Stimulated activated CD8-positive, alpha-beta memory T cell treated with anti-CD3 and anti-CD28 coated beads, Interleukin-7, amount 100 ng/mL, for 48 hours (primary cell): ENCODE measurements at regions not wholly inside any gene's neighbourhood (a gene's known extent, or its start where the extent isn't known, plus 50 kb on each side); places are given as distances from the start of the nearest gene placed in this dataset.

Experiments used
- DNase-seq, 2 donors: peaks; one replicate each; pipeline ENCODE4 v3.0.0-alpha.2; 2020; ENCODE audit warnings: low read depth in 1 of 2; ENCODE audit errors: extremely low read depth in 1 of 2

DNA sequence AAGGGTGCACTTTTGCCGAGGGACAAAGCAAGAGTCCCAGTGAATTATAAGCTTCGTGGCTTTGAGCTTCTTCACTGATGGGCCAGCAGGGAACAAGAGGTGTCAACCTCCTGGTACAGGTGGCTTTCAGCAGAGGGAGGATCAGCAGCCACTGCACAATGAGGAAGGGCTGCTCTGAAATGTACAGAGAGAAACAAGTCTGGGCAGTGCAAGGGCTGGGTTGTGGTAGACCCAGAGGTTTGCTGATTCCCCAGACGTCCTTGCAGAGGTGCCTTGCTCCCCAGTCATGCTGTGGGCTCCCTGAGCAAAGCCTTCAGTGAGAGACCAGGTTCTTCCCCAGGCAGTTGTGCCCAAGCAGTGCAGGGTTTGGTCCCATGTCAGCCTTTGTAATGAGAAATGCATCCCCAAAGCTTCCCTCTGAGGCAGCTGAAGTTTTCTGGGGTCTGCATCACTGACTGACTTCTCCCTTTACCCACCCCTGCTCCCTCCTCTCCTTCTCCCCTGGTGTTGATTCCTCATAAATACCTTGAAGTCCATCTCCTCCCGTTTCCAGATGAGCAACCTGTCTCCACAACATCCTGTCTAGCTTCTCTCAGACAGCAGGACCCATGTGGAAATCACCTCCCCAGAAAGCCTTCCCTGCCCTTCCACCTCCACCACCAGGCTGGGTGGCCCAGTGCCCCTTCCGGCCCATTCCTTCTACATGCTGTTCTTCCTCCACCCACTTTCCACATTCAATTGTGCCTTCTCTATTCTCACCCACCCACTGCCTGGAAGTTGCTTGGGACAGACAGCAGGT, 599.6 kb upstream of the ADAMTS16 start:
- no peak for DNase-seq

DNA sequence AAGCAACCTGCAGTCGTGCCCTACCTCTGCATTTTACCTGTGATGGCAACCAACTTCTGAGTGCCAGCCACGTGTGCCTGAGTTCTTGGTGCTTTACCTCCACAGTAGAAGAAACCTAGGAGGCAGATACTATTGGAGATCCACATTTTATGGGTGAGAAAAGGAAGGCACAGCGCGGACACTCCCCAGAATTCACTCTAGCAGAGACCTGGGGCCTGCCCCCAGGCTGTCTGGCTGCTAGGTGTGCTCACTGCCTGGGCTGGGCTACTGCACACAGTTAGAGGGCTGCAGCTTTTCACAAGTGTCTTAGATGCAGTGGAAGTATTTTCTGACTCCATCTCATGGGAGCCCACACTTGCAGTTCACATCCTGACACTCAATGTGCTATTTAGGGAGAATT, 598.8 kb upstream of the ADAMTS16 start:
- no peak for DNase-seq

DNA sequence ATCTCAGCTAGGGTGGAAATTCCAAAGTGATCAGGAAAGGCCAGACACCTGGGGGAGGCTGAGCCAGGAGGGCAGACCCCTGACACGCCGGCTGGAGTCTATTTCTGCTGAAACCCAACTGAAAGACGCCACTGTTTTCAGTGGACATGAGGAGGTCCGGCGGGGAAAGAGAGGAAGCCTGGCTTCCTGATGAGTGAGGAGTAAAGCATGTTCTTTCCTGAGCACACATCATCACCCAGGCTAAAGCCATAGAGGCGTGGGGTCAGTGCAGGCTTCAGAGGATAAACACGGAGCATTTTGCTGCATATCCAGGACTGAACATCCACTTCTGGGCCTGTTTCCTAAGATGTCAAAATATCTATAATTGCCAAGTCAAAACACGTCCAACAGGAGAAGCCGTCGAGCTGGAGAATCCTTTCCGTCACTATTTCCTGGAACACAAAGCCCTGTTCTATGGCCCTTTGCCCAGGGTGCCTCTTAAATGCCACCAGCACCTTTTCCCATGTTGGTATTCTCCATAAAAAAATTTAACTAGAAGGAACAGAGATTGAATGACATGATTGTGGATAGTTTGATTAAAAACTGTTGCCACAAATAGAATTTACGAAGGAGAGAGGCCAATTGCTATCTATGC, 597.9 kb upstream of the ADAMTS16 start:
- no peak for DNase-seq

DNA sequence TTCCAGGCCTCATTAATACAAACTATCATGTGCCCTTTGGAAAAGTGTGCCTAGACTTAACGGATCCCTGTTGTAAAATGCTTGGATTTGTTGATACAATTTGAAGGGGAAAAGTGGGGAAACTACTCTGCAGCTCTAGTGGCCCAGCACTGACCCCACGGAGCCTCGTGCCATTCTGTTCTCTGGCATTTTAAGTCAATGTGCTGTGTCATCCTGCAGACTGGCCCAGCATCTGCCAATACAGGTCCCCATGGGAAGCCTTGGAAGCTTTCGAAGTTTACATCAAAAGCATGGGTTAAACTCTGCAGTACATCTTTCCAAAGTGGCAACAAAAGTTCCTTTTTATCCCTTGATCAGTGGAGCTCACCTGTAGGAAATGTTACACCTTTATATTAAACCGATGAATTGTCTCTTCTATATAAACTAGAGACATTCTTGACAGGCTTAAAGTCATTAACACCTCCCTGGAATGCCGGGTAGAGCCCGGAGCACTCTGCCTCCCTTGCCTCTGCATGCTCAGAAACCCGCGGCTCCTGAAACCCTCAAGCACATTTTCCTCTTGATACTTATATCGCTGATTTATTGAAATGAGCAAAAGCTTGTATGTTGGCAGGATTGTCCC, 596.0 kb upstream of the ADAMTS16 start:
- DNase-seq = no peak

DNA sequence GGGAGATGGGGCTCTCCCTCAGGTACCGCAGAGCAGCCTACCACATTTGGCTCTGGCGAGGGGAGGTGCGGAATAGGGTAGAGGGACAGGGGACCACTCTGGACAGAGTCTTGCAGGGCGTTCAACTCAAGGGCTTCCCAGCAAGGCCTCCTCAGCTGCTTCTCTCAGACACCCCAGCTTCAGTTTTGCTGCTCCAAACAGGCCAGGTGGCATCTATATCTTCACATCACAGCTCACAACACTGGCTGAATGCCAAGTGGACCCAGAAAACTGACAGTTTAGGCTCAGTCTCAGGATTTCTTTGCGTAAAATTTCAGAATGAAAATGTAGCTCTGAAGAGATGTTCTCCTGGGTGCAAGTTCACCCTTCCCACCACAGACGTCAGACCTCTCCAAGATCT, 592.6 kb upstream of the ADAMTS16 start:
- DNase-seq = no peak

DNA sequence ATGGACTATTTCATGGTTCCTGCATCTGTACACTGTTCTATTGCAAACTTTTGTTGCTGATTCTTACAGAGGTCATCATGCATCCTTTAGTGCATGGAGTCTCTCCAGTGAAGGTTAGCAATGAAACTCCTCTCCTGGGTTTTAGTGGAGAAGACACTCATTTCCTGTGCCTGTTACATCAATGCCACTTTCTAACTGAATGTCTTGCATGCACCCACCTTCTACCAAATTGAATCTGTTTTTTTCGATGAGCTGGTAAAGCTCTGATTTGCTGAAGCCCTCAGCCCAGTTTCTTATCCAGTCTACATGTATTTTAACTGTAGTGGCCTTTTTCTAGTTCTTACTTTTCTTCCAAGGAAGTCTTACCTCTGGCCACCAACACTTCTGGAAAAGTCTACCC, 591.8 kb upstream of the ADAMTS16 start:
- DNase-seq = no peak

DNA sequence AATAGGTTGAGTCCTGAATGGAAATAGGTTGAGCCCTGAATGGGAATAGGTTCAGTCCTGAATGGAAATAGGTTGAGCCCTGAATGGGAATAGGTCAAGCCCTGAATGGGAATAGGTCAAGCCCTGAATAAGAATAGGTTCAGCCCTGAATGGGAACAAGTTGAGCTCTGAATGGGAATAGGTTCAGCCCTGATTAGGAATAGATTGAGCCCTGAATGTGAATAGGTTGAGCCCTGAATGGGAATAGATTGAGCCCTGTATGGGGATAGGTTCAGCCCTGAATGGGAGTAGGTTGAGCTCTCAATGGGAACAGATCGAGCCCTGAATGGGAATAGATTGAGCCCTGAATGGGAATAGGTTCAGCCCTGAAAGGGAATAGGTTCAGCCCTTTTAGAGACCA, 590.8 kb upstream of the ADAMTS16 start:
- no peak for DNase-seq

DNA sequence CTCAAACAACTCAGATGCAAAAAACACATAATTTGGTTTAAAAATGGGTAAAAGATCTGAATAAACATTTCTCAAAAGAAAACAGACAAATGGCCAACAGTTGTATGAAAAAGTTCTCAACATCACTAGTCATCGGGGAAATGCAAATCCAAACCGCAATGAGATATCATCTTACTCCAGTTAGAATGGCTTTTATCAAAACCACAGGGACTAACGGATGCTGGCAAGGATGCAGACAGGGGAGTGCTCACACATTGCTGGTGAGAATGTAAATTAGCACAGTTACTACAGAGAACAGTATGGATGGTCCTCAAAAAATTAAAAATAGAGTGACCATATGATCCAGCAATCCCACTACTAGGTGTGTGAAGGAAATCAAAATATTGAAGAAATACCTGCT, 589.1 kb upstream of the ADAMTS16 start:
- no peak for DNase-seq

DNA sequence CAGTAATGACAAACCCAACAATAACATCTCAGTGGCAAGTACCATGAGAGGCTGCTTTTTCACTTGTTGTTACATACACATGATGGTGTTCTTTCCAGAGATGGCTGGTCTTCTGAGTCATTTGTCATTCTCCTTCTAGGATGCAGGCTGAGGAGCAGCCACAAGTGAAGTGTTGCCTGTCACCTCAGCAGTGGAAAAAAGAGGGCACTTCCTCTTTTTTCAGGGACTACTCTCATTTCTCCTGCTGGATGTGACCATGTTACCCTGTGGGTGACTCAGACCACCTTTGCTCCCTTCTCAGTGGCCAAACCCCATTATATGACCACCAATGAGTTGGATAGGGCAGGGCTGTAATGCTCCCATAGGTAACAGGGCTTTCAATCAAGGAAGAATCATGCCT, 587.0 kb upstream of the ADAMTS16 start:
- DNase-seq = no peak

DNA sequence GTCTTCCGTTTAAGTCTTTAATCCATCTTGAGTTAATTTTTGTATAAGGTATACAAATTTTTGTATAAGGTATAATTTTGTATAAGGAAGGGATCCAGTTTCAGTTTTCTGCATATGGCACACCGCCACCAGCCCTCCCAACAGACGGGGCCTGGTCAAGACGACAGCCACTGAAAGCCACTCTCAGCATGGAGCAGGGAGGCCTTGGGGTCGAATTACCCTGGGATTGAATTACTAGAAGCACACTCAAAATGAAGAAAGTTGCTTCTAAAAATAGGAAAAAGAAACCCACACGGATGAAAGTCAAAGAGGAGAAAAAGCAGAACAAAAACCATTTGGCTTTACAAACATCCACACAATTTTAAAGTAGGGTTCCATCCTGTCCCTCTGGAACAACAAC, 586.2 kb upstream of the ADAMTS16 start:
- no peak for DNase-seq

DNA sequence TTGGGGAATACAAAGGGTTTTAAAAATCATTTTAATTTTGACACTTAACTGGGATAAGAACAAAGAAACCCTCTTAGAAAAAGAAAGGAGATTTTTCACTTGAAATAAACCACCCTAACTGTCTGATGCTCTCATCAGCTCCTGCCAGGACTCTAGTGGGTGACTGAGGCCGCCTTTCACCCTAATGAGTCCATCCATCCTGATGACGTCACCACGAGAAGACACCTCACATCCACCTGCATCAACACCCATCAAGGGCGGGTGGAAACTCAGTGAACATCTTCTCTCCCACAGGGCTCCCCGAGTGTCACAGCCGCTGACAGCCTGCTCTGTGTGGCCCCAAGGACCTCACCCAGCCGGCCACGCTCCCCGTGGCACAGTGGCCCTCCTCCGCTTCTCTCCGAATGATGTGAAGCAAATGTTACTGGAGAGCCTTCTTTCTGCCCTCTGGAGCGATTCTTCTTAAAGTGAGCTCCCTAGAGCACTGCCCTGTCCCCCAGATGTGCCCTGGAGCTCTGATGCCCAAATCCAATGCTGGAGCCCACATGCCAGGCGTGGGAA, 584.3 kb upstream of the ADAMTS16 start:
- no peak for DNase-seq

DNA sequence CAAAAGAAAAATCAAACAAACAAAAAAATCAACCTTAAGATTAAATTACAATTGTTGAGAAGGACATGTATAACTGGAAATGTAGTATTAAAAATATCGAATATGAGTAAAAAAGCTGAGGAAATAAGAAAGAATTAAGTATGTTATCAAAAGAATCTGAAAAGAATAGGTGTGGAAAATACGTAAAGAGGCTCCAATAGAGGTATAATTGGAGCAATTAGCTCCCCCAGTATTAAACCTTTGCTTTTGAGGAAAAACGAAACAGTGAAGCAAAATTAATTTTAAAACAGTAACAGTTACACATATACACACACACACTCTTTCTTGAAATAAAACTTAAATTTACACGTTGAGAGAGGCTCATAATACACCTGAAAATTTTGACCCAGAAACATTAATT, 578.7 kb upstream of the ADAMTS16 start:
- DNase-seq = no peak

DNA sequence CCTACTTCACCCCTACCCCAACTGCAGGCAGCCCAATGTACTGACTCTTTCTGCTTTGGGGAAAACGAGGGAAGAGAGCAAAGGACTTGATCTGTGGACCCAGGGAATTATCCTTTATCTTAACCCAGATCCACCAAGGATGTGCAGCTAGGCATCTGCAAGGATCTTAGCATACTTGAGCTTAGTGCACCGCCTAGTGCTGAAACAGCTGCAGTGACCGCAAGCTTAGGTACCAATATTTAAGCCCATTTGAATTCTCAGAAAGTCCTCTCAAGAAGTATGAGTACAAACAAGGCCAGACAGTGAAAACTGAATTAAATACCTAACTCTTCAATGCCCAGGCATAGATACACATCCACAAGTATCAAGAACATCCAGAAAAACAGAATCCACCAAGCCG, 576.7 kb upstream of the ADAMTS16 start:
- no peak for DNase-seq

DNA sequence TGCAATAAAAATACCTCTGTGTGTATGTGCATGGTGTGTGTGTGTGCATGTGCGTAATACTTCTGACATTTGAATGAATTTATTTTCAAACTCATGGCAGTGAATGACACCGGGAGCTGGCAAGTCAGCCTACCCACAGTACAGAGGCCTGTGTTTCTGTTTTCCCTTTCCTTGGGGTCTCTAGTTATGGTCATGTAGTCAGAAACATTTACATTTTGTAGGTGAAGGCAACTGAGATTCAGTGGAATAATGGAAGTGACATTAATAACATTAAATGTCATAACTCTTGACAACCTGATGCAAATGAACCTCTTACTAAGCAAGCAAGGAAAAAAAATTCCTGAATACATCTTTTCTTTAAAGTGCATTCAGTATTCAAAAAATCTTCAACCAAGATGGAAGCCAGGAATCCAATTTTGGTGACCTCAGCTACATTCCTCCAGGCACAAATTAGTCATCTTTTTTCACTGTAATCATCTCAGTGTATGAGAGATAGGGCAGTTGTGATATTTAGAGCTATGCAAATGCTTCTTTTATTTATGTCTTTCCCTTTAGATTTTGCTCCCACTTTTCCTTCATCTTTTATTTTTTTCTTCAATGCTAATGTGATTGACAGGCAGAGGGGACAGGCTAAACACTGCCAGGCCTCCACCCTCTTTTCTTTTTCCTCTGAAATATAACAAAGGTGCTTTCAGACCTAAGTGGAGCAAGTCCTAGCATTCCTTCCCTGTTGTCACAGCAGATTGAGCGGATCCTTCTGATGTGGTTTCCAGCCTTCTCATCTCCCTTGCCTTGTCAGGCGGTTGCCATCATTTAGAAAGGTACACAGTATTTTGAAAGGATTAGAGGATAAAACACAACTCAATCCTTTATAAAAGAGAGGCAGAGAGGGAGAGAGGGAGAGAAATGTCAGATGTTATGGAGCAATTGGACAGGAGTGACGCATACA, 569.8 kb upstream of the ADAMTS16 start:
- no peak for DNase-seq

DNA sequence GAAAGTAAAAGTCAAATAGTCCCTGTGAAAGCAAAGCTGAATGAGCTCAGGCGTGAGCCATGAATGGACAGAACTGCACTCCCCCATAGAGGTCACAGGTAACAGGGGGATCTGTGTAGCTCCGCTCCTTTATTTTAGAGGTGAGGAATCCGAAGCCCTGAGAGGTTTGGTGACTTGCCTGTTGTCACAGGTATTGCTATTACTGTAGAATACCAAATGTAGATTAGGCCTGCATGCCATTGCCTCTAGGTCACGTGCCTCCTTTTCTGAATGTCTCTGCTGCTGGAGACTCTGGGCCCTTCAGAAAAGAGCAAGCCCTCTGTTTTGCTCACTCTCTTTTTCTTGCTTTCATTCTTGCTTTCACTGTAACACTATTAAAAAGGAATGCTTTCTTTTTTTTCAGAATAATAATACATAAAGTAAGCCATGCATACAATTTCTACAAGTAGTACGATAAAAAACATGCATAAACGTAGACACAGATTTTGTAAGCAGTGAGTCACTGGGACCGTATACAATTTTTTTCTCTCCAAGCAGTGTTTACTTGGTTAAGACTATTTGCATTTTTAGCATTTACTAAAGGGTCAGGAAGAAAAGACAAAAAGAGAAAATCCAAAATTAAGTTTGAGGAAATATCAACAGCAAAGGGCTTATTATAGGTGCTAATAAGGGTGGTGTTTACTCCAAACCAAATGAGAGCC, 568.7 kb upstream of the ADAMTS16 start:
- DNase-seq = no peak

DNA sequence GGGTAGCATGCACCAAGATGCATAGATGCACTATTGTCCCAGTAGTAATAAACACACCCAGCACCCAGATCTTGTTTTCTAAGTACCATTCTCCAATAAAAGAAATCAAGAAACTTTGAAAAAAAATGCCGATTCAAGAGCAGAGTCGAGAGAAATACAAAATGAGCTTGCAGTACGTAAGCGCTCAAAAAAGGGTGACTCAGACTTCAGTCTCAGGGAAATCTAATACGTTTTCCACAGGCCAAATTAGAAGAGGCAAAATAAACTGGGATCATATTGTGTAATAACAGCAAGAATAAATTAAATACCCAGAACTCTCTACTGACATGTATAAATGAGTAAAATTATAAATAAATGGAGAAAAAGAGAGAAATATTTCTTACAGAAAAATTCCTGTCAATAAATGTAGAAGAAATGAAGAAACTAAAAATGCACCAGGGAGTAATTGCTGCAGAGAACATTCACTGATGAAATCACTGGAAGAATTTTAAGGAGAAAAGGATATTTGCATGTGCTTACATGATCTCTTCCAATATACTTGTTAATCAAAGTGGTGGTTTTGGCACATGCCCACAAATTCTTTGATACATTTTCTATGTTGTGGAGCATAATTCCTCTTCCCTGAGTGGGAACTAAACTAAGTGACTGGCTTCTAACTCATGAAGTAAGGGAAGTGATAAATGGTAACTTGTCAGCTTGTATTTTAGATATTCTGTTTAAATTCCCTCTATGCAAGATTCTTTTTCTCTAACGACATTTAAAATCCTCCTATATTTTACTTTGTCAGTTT, 567.6 kb upstream of the ADAMTS16 start:
- no peak for DNase-seq

DNA sequence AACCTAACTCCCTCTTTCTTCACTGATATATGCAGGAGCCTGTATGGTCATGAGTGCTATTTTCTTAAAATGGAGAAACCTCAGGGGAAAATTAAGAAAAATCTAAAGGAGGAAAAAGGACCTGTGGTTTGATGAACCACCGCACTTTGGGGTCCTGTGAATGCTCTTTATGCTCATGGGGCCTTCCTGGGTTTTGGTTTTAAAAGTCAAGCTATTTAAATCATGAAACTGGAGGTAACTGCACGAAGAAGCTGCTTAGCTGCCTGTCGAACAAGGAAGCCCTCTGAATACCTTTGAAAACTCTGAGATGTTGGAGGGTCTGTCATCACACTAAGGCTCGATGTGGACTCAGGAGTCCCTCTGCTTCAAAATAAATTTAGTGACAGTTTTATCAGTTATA, 564.5 kb upstream of the ADAMTS16 start:
- DNase-seq = no peak

DNA sequence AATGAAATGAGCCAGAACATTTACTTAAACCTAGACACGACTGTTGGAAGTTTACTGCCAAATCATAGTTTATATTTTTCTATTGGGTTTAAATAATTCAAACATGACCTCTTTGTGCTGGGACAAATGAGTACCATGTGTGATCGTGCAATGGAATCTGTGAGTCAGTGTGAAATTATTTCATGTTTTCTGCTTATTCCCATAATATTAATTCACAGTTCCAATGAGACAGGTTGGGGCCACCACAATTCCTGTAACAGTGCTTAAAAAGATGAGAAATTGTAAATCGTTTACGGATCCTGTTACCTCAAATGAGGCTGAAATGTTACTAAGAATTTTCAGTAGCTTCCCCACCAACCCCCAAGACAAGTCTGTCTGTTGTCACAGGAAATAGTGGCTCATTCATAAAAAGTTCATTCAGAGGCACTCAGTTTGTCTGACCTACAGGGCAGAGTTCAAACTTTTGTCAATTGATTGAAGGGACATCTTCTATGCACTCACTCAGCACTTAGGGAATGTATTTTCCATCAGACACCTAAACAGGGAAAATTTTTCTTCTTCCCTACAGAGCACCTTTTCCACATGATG, 563.9 kb upstream of the ADAMTS16 start:
- no peak for DNase-seq

DNA sequence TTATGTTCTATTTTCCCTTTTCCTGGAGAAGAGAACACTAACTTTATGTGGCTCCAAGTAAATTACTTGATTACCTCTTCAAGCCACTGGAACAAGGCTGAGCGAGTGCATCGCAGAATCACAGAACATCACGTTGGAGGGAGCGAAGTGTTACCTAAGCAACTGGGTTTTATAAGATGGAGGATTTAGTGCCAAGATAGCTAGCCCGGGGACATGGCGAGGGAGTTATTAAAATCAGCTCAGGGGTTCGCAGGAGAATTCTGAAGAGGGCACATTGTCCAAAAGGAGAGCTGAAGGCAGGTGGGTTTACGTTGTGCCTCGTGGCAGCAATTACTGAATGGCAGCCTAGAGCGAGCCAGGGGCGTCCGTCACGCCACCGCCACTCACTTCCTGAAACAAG, 563.2 kb upstream of the ADAMTS16 start:
- no peak for DNase-seq
